Prostate gland (tissue), 1 donor: ENCODE measurements at regions not wholly inside any gene's neighbourhood (a gene's known extent, or its start where the extent isn't known, plus 50 kb on each side); places are given as distances from the start of the nearest gene placed in this dataset.

Experiments
- POLR2A ChIP-seq: fragments of 450-650 bp; IDR thresholded peaks from one replicate; pipeline ENCODE4 v1.6.1; 2016; ENCODE audit warnings: antibody characterized with exemption, mild to moderate bottlenecking
- POLR2AphosphoS5 ChIP-seq: sonication (generic); formaldehyde crosslinking; IDR thresholded peaks from one replicate; pipeline ENCODE4 v1.6.1; 2017; ENCODE audit warnings: antibody characterized with exemption

DNA sequence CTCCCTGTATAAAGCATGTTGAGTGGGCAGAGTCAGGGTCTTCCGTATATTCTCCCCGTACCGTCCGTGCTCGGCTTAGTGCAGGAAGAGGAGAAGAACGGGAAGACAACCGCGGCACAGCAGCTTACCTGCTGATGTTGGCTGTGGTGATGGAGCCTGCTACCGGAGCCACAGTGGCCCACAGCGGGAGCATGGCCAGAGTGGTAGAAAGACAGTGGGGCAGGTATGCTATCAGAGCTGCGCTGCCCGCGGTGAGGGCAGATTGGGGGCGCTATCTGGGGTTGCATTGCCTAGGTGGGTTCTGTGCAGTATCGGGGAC lies 120.7 kb upstream of the VPREB1 start:
- TF ChIP-seq POLR2A (no peak), POLR2AphosphoS5 (no peak)
